GM12878 (cell line): ENCODE measurements at regions not wholly inside any gene's neighbourhood (a gene's known extent, or its start where the extent isn't known, plus 50 kb on each side); places are given as distances from the start of the nearest gene placed in this dataset.
"Not testable (repeated sequence)": the region's sequence is repeated elsewhere in the genome, so short reads cannot be mapped to it uniquely, and the experiment has no call there.

Experiments used
- CBFB ChIP-seq: IDR thresholded peaks from 2 replicates; pipeline ENCODE4 v1.6.1; 2016; ENCODE audit warnings: antibody characterized with exemption, low read depth
- CEBPB ChIP-seq, 2 experiments: fragments of 150-350 bp in 1 of 2; IDR thresholded peaks; 2 replicates each; pipeline ENCODE4 v1.6.1; 2012 to 2014; ENCODE audit warnings: low read depth in 2 of 2, low read length in 2 of 2, borderline replicate concordance in 1 of 2, inconsistent platforms in 1 of 2
- MTA2 ChIP-seq: fragments of 450-650 bp; IDR thresholded peaks from 2 replicates; pipeline ENCODE4 v1.6.1; 2016; ENCODE audit warnings: low read depth, mild to moderate bottlenecking, moderate library complexity
- MXI1 ChIP-seq: fragments of 150-350 bp; IDR thresholded peaks from 2 replicates; pipeline ENCODE4 v1.6.1; 2011; ENCODE audit warnings: low read depth, mild to moderate bottlenecking, inconsistent platforms, low read length, improper control_type of control experiment
- MYC ChIP-seq: IDR thresholded peaks from 2 replicates; pipeline ENCODE4 v1.6.1; 2011; ENCODE audit warnings: mild to moderate bottlenecking, low read length, moderate library complexity, inconsistent platforms; ENCODE audit not compliant: insufficient read depth, insufficient replicate concordance, insufficient read length, severe bottlenecking
- NFYA ChIP-seq: IDR thresholded peaks from 2 replicates; pipeline ENCODE4 v1.6.1; 2011; ENCODE audit warnings: low read depth, mild to moderate bottlenecking, low read length, improper control_type of control experiment, borderline replicate concordance
- SIN3A ChIP-seq: IDR thresholded peaks from 2 replicates; pipeline ENCODE4 v1.6.1; 2012; ENCODE audit warnings: low read depth, low read length, improper control_type of control experiment
- YY1 ChIP-seq: IDR thresholded peaks from 2 replicates; pipeline ENCODE4 v1.6.1; 2011; ENCODE audit warnings: low read depth, mild to moderate bottlenecking, low read length
- TF ChIP-seq, protein P1 (sequence below): IDR thresholded peaks from 2 replicates; pipeline ENCODE4 v1.6.1; 2011; ENCODE audit warnings: borderline replicate concordance, low read depth, mild to moderate bottlenecking, moderate library complexity, low read length; ENCODE audit not compliant: insufficient read depth, poor library complexity, severe bottlenecking
- TF ChIP-seq, protein P2 (sequence below): IDR thresholded peaks from 2 replicates; pipeline ENCODE4 v1.6.1; 2012; ENCODE audit warnings: mild to moderate bottlenecking, low read depth, low read length
- TF ChIP-seq, protein P3 (sequence below), 3 experiments: IDR thresholded peaks in 2 of 3; conservative IDR thresholded peaks in 1 of 3; 2 replicates each; pipeline ENCODE4 v1.5.1; 2011; ENCODE audit warnings: low read depth in 3 of 3, low read length in 3 of 3, mild to moderate bottlenecking in 3 of 3, control low read depth in 2 of 3, moderate library complexity in 2 of 3, inconsistent platforms in 1 of 3, mixed read lengths in 1 of 3; ENCODE audit not compliant: control insufficient read depth in 2 of 3, insufficient read depth in 1 of 3; ENCODE audit errors: extremely low read depth in 1 of 3
- TF ChIP-seq, protein P4 (sequence below): fragments of 450-650 bp; conservative IDR thresholded peaks from 2 replicates; pipeline ENCODE4 v1.6.1; 2017; ENCODE audit warnings: mild to moderate bottlenecking, moderate library complexity

DNA sequence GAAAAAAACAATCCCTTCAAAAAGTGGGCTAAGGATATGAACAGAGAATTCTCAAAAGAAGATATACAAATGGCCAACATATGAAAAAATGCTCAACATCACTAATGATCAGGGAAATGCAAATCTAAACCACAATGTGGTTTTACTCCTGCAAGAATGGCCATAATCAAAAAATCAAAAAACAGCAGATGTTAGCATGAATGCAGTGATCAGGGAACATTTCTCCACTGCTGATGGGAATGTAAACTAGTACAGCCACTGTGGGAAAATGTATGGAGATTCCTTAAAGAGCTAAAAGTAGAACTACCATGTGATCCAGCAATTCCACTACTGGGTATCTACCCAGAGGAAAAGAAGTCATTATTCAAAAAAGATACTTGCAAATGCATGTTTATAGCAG is 138.1 kb downstream of the BLID start:
- not testable (repeated sequence) for TF ChIP-seq MXI1; YY1; NFYA; MTA2; MYC; SIN3A; CEBPB (IDR thresholded peaks at IDR 0.05; ENCODE audit: borderline replicate concordance in 1 of 2, low read depth in 2 of 2, low read length in 2 of 2); CBFB
- TF ChIP-seq, protein P1, sequence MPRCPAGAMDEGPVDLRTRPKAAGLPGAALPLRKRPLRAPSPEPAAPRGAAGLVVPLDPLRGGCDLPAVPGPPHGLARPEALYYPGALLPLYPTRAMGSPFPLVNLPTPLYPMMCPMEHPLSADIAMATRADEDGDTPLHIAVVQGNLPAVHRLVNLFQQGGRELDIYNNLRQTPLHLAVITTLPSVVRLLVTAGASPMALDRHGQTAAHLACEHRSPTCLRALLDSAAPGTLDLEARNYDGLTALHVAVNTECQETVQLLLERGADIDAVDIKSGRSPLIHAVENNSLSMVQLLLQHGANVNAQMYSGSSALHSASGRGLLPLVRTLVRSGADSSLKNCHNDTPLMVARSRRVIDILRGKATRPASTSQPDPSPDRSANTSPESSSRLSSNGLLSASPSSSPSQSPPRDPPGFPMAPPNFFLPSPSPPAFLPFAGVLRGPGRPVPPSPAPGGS = not testable (repeated sequence)
- TF ChIP-seq, protein P2, sequence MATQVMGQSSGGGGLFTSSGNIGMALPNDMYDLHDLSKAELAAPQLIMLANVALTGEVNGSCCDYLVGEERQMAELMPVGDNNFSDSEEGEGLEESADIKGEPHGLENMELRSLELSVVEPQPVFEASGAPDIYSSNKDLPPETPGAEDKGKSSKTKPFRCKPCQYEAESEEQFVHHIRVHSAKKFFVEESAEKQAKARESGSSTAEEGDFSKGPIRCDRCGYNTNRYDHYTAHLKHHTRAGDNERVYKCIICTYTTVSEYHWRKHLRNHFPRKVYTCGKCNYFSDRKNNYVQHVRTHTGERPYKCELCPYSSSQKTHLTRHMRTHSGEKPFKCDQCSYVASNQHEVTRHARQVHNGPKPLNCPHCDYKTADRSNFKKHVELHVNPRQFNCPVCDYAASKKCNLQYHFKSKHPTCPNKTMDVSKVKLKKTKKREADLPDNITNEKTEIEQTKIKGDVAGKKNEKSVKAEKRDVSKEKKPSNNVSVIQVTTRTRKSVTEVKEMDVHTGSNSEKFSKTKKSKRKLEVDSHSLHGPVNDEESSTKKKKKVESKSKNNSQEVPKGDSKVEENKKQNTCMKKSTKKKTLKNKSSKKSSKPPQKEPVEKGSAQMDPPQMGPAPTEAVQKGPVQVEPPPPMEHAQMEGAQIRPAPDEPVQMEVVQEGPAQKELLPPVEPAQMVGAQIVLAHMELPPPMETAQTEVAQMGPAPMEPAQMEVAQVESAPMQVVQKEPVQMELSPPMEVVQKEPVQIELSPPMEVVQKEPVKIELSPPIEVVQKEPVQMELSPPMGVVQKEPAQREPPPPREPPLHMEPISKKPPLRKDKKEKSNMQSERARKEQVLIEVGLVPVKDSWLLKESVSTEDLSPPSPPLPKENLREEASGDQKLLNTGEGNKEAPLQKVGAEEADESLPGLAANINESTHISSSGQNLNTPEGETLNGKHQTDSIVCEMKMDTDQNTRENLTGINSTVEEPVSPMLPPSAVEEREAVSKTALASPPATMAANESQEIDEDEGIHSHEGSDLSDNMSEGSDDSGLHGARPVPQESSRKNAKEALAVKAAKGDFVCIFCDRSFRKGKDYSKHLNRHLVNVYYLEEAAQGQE = not testable (repeated sequence)
- TF ChIP-seq, protein P3, sequence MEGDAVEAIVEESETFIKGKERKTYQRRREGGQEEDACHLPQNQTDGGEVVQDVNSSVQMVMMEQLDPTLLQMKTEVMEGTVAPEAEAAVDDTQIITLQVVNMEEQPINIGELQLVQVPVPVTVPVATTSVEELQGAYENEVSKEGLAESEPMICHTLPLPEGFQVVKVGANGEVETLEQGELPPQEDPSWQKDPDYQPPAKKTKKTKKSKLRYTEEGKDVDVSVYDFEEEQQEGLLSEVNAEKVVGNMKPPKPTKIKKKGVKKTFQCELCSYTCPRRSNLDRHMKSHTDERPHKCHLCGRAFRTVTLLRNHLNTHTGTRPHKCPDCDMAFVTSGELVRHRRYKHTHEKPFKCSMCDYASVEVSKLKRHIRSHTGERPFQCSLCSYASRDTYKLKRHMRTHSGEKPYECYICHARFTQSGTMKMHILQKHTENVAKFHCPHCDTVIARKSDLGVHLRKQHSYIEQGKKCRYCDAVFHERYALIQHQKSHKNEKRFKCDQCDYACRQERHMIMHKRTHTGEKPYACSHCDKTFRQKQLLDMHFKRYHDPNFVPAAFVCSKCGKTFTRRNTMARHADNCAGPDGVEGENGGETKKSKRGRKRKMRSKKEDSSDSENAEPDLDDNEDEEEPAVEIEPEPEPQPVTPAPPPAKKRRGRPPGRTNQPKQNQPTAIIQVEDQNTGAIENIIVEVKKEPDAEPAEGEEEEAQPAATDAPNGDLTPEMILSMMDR (IDR thresholded peaks at IDR 0.05 in 2 of 3, conservative IDR thresholded peaks at IDR 0.05 in 1 of 3; ENCODE audit: control insufficient read depth in 2 of 3, extremely low read depth in 1 of 3, insufficient read depth in 1 of 3, low read depth in 3 of 3, low read length in 3 of 3) = not testable (repeated sequence)
- TF ChIP-seq, protein P4, sequence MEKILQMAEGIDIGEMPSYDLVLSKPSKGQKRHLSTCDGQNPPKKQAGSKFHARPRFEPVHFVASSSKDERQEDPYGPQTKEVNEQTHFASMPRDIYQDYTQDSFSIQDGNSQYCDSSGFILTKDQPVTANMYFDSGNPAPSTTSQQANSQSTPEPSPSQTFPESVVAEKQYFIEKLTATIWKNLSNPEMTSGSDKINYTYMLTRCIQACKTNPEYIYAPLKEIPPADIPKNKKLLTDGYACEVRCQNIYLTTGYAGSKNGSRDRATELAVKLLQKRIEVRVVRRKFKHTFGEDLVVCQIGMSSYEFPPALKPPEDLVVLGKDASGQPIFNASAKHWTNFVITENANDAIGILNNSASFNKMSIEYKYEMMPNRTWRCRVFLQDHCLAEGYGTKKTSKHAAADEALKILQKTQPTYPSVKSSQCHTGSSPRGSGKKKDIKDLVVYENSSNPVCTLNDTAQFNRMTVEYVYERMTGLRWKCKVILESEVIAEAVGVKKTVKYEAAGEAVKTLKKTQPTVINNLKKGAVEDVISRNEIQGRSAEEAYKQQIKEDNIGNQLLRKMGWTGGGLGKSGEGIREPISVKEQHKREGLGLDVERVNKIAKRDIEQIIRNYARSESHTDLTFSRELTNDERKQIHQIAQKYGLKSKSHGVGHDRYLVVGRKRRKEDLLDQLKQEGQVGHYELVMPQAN = not testable (repeated sequence)
